Fibroblast of lung (primary cell): ENCODE measurements at regions not wholly inside any gene's neighbourhood (a gene's known extent, or its start where the extent isn't known, plus 50 kb on each side); places are given as distances from the start of the nearest gene placed in this dataset.

Source experiments
- EZH2 ChIP-seq: IDR thresholded peaks from 2 replicates; pipeline ENCODE4 v1.5.1; 2012; ENCODE audit warnings: low read length, control low read depth, mild to moderate bottlenecking; ENCODE audit errors: missing control alignments
- TF ChIP-seq, protein P1 (sequence below), 2 donors: IDR thresholded peaks in 1 of 2; conservative IDR thresholded peaks in 1 of 2; 1 replicate in 1 of 2; 2 replicates in 1 of 2; pipeline ENCODE4 v1.5.1; 2011 to 2012; ENCODE audit warnings: low read length in 2 of 2, control low read depth in 1 of 2, inconsistent platforms in 1 of 2, low read depth in 1 of 2, mild to moderate bottlenecking in 1 of 2

DNA sequence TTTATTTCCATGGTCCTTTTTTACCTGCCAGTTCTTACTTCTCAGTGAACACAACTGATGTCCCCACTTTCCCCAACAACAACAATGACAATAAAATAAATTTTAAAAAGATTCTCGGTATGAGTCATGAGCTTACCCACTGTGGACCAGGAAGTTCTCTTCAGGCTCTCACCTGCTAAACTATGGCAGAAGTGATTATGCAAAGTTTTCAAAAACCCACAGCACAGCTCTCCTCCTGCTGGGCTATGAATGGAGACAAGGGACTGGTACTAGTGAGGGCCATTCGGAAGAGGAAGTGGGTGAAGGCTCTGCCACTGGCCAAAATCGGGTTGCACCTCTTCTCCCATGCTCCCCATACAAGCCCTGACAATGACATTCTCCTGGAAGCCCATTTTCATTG, 429.4 kb downstream of the PIK3R1 start:
- TF ChIP-seq EZH2 = no peak
- TF ChIP-seq, protein P1, sequence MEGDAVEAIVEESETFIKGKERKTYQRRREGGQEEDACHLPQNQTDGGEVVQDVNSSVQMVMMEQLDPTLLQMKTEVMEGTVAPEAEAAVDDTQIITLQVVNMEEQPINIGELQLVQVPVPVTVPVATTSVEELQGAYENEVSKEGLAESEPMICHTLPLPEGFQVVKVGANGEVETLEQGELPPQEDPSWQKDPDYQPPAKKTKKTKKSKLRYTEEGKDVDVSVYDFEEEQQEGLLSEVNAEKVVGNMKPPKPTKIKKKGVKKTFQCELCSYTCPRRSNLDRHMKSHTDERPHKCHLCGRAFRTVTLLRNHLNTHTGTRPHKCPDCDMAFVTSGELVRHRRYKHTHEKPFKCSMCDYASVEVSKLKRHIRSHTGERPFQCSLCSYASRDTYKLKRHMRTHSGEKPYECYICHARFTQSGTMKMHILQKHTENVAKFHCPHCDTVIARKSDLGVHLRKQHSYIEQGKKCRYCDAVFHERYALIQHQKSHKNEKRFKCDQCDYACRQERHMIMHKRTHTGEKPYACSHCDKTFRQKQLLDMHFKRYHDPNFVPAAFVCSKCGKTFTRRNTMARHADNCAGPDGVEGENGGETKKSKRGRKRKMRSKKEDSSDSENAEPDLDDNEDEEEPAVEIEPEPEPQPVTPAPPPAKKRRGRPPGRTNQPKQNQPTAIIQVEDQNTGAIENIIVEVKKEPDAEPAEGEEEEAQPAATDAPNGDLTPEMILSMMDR (conservative IDR thresholded peaks at IDR 0.05 in 1 of 2, IDR thresholded peaks at IDR 0.05 in 1 of 2; ENCODE audit: low read depth in 1 of 2, low read length in 2 of 2) = no peak
